ENCODE measurements at regions not wholly inside any gene's neighbourhood (a gene's known extent, or its start where the extent isn't known, plus 50 kb on each side); places are given as distances from the start of the nearest gene placed in this dataset.

GRCh38 chr13:80132741-80133601 is 208.0 kb downstream of the SPRY2 start:
- no peak for TF ChIP-seq TARDBP (IDR thresholded peaks at IDR 0.05)
- no peak for TF ChIP-seq NFRKB (IDR thresholded peaks at IDR 0.05)
- no peak for TF ChIP-seq SP1 (IDR thresholded peaks at IDR 0.05)
- TF ChIP-seq SUZ12 (IDR thresholded peaks at IDR 0.05): no peak
- TF ChIP-seq ZNF384 (IDR thresholded peaks at IDR 0.05): no peak
- no peak for TF ChIP-seq BHLHE40 (IDR thresholded peaks at IDR 0.05; ENCODE audit: borderline replicate concordance)
- TF ChIP-seq FOXA1 (IDR thresholded peaks at IDR 0.05): no peak
- no peak for TF ChIP-seq FOXM1 (IDR thresholded peaks at IDR 0.05; ENCODE audit: borderline replicate concordance)
- no peak for TF ChIP-seq ELF4 (IDR thresholded peaks at IDR 0.05)
